Activated naive CD4-positive, alpha-beta T cell treated with anti-CD3 and anti-CD28 coated beads, Interleukin-2, amount 50 U/mL, for 72 hours (primary cell): ENCODE measurements at regions not wholly inside any gene's neighbourhood (a gene's known extent, or its start where the extent isn't known, plus 50 kb on each side); places are given as distances from the start of the nearest gene placed in this dataset.

Experiments used
- ATAC-seq, 2 donors: fragments of 150-1000 bp; cut with Tn5 transposase; 2 replicates each; pipeline ENCODE4 v1.10.0; 2021; ENCODE audit warnings: mild to moderate bottlenecking in 2 of 2, moderate library complexity in 2 of 2
- DNase-seq, 2 donors: peaks; one replicate each; pipeline ENCODE4 v3.0.0; 2021 to 2022; ENCODE audit warnings: low spot score in 2 of 2
- H3K27ac Mint-ChIP-seq, 2 donors: one replicate each; pipeline ENCODE4 v1.8.0; 2022; ENCODE audit warnings: mild to moderate bottlenecking in 2 of 2, mixed read lengths in 2 of 2
- H3K36me3 Mint-ChIP-seq, 2 donors: one replicate each; pipeline ENCODE4 v1.8.0; 2022; ENCODE audit warnings: mixed read lengths in 2 of 2
- H3K9me3 Mint-ChIP-seq, 2 donors: one replicate each; pipeline ENCODE4 v1.8.0; 2022; ENCODE audit warnings: mixed read lengths in 2 of 2

DNA sequence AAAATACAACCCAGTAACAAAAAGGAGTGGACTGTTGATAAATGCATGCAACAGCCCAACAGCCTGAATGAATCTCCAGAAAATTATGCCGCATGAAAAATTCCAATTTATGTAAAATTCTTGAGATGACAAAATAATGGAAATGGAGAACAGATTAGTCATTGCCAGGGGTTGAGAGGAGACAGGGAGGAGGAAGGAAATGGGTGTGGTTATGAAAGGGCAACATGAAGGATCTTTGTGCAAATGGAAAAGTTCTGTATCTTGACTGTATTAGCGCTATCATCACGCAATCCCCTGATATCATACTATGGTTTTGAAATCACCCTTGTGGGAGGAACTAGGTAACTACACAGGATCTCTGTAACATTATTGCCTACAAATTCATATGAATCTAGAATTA, 1058.3 kb upstream of the RBFOX1 start:
- no peak for ATAC-seq
- Mint-ChIP-seq H3K9me3 (peaks cover 14 to 16% of the 10 kb centered on the region in 2 donors), H3K27ac (no peak overlapping the region), H3K36me3 (no peaks in the 10 kb centered on the region)
- DNase-seq = no peak

DNA sequence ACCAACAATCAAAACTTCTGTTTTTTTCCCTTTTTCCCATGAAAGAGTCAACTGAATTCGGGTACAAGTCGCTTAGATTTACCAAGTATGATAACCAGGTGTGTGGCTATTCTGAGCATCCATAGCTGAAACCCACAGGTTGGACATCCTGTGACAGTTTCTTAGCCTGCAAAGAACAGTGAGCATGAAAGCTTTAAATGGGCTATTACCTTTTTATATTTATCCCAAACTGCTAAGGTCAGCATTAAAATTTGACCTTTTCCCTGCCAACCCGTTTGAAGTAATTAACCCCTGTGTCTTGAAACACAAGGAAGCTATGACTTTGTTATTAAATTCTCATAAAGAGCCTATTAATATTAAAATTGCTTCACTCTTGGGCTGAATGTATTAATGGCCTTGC, 1065.0 kb upstream of the RBFOX1 start:
- Mint-ChIP-seq H3K36me3 (peaks cover 0 to 11% of the 10 kb centered on the region in 2 donors), H3K27ac (no peak overlapping the region), H3K9me3 (peaks cover 22 to 38% of the 10 kb centered on the region in 2 donors)
- no peak for ATAC-seq
- no peak for DNase-seq

DNA sequence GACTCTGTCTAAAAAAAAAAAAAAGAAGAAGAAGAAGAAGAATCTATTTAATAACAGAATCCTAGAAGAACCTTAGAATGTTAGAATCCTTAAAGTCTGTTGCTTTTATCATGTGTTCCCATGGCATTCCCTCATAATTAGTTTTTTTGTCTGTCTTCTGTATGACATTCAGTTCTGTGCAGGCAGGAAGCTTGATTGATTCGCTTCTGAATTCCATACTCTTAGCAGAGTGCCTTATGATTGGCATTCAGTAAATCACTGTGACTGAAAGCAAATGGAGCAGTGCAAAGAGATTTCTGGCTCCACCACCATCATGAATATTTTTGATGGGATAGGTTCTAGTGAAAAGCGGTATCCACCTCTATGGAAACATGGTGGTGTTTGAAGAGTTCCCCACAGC, 1065.9 kb upstream of the RBFOX1 start:
- DNase-seq (no peak), ATAC-seq (no peak)
- Mint-ChIP-seq H3K27ac (no peak overlapping the region), H3K9me3 (peaks cover 26 to 40% of the 10 kb centered on the region in 2 donors), H3K36me3 (peaks cover 0 to 11% of the 10 kb centered on the region in 2 donors)

DNA sequence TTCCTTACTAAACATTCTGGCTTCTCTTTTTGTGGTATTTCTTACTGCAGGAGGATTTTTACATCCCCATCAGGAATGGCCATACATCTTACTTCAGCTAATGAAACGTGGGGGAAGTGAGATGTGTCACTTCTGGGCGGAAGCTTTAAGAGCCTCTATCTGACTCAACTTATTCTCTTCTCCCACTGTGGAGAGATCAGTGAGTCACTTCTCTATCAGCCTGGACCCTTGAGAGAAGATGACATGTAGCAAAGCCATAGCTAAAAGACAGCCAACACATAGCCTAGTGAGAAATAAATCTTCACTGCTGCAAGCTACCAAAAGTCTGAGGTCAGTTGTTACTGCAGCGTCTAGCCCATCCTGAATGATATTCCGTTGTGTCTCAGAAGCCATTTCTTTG, 1066.7 kb upstream of the RBFOX1 start:
- Mint-ChIP-seq H3K36me3 (peaks cover 0 to 11% of the 10 kb centered on the region in 2 donors), H3K9me3 (peaks cover 26 to 37% of the 10 kb centered on the region in 2 donors), H3K27ac (no peak overlapping the region)
- ATAC-seq (no peak), DNase-seq (no peak)

DNA sequence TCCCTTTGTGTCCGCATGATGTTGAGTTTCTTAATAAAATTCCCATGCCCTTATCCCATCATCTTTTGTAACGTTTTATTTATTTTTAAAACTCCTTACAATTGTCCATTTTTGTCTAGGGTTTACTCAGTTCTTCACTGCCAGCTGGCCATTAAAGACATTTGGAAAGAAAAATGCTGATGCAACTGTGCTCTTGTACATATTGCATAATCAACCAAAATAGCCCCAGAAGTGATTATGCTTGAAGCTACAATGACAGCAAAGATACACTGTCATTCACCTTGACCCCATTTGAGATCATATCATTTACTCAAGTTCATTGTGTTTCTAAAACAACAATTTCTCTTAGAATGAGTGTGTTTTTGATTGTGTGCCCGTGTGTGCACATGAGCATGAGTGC, 1074.6 kb upstream of the RBFOX1 start:
- Mint-ChIP-seq H3K27ac (no peak overlapping the region), H3K36me3 (peaks cover 0 to 12% of the 10 kb centered on the region in 2 donors), H3K9me3 (peaks cover 30 to 42% of the 10 kb centered on the region in 2 donors)
- no peak for DNase-seq
- no peak for ATAC-seq

DNA sequence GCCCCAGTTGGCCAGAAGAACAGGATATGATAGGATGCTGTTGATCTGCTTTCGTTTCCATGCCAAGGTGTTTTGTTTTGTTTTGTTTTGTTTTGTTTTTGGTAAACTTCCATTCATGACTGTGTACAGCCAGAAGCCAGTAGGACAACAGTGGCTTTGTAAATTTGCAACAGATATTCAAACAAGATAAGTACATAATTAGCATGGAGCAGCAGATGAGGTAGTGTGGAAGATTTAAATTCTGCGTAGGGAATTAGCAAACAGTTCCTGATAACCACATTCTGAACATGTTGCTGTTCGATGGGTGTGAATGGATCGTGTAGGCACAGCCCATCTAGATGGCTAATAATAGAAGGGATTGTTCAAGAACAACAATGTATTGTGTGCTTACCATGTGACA, 1080.1 kb upstream of the RBFOX1 start:
- H3K27ac Mint-ChIP-seq = no peak overlapping the region
- H3K36me3 Mint-ChIP-seq = peaks cover 0 to 4% of the 10 kb centered on the region in 2 donors
- no peak for DNase-seq
- peaks cover 32 to 39% of the 10 kb centered on the region in 2 donors for H3K9me3 Mint-ChIP-seq
- no peak for ATAC-seq

DNA sequence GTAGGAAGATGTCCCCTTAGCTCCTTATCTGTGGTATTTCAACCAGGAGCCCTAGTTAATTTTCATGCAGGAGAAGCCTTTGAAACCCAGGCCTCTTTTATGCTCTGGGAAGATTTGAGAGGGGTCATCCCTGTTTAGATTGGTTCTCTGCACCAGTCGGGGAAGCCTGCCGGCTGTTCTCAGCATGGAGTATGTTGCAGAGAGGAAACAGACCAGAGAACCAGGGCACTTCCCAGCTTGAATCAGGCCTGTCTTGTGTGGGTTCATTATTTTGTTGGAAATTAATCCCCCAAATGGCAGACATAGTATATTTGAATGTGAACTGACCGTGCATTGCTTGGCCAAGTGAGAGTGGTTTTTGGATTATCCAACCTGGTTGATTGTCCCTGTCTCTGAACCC, 1082.1 kb upstream of the RBFOX1 start:
- ATAC-seq (no peak), DNase-seq (no peak)
- Mint-ChIP-seq H3K36me3 (no peaks in the 10 kb centered on the region), H3K9me3 (peaks cover 24 to 35% of the 10 kb centered on the region in 2 donors), H3K27ac (no peak overlapping the region)

DNA sequence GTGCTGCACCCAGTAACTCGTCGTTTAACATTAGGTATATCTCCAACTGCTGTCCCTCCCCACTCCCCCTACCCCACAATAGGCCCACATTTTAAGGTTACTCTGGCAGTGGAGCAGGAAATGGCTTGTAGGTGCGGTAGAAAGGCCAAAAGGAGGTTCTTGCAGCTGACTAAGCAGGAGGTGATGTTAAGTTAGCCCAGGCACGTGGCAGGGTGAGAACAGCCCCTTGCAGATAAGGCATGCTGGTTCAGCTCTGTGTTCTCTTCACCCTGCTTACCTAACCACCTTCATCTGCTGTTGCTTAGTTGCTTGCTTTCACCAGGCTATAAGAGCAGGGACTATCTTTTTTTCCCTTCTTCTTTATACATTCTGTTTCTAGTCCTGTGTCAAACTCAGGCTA, 1082.8 kb upstream of the RBFOX1 start:
- Mint-ChIP-seq H3K9me3 (peaks cover 24 to 28% of the 10 kb centered on the region in 2 donors), H3K27ac (no peak overlapping the region), H3K36me3 (no peaks in the 10 kb centered on the region)
- ATAC-seq (no peak), DNase-seq (no peak)

DNA sequence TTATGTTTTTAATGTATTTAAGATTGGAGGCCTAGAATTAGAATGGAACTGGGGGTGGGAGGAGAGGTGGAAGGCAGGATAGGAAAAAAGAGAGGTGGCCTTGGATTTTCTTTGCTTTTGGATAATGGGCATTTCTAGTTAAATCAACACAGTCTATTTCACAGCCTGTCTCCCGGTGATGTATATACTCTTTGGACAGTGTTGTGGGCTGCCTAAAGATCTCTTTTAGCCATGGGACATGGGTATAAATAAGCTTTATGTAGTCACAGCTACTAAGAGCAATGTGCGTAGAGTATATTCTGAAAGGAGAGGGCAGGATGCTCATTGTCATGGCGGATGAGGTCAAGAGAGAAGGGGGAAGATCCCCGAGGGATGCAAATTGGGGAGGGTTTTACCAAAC, 1084.4 kb upstream of the RBFOX1 start:
- H3K9me3 Mint-ChIP-seq = peaks cover 21 to 25% of the 10 kb centered on the region in 2 donors
- no peaks in the 10 kb centered on the region for H3K36me3 Mint-ChIP-seq
- no peak for DNase-seq
- H3K27ac Mint-ChIP-seq = no peak overlapping the region
- no peak for ATAC-seq

DNA sequence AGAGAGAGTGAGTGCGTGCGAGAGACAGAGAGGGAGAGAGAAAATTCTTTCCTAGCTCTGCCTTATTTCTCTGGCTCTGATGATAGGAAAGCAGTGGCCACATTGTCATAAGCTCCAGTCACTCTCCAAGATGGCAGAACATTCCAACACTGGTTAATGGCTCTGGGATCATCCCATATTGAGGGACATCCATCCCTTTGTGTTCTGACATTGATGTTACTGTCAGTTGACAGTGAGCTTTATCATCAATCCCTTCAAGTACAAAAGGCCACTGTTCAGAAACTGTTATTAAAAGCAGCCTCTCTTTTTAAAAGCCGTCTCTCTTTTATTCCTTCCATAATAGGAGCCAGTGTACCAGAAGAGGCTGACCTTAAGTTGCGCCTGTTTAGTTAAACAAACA, 1084.9 kb upstream of the RBFOX1 start:
- Mint-ChIP-seq H3K36me3 (no peaks in the 10 kb centered on the region), H3K9me3 (peaks cover 17 to 24% of the 10 kb centered on the region in 2 donors), H3K27ac (no peak overlapping the region)
- ATAC-seq (no peak), DNase-seq (no peak)

DNA sequence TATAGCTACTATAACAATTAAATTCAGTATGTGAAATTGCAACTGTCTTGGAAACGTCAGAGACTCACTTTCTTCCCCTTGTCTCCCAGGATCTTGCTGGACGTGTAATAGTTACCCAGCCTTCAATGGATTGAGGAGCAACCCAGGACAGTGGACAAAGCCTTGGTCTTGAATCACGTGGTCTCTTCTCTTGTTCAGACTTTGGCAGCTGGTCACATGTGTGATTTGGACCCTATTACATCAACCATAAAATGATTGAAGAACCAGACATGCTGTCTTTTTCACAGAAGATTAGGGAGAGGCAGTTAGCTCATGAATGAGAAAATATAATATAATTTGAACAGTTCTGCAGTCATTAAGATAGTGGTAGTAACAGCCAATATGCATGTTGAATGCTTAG, 1085.5 kb upstream of the RBFOX1 start:
- no peak for DNase-seq
- peaks cover 17 to 24% of the 10 kb centered on the region in 2 donors for H3K9me3 Mint-ChIP-seq
- ATAC-seq = no peak
- no peaks in the 10 kb centered on the region for H3K36me3 Mint-ChIP-seq
- no peak overlapping the region for H3K27ac Mint-ChIP-seq

DNA sequence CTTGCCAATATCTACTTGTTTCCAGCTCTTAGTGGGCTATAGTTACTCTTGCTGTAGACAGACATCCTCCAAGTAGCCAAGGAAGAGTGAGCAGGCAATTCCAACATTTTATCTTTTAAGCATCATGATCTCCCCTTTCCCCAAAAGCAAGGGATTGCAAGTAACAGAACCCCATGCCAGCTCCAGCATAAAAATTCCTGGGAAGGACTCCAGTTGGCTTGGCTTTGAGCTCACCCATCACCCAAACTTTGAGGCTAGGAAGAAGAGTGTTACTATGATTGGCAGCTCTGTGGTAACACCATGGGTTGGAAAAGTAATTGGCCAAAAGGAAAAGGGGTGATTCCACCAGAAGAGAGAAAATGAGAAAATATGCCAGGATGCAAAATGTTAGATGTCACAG, 1086.4 kb upstream of the RBFOX1 start:
- DNase-seq (no peak), ATAC-seq (no peak)
- peaks cover 17 to 24% of the 10 kb centered on the region in 2 donors for H3K9me3 Mint-ChIP-seq
- H3K27ac Mint-ChIP-seq = no peak overlapping the region
- no peaks in the 10 kb centered on the region for H3K36me3 Mint-ChIP-seq

DNA sequence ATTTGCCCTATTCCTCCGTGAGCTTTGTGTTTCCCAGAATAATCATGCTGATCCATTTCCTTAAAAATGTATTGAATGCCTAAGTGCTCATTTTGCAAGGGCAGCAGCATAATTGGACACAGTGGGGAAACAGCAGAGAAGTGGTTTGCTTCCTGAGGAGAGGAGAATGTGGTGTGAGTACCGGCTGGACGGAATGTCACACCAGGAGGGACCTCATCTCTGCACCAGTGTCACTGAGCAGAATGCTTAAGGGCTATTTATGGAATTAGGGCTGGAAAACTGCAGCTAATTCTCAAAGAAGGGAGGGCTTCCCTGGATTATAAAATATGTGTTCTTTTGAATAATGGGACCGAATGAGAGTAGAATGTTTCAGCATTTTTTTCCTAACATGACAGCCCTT, 1100.6 kb upstream of the RBFOX1 start:
- Mint-ChIP-seq H3K36me3 (peaks cover 4 to 9% of the 10 kb centered on the region in 2 donors), H3K27ac (no peak overlapping the region), H3K9me3 (peaks cover 24 to 31% of the 10 kb centered on the region in 2 donors)
- DNase-seq = no peak
- no peak for ATAC-seq

DNA sequence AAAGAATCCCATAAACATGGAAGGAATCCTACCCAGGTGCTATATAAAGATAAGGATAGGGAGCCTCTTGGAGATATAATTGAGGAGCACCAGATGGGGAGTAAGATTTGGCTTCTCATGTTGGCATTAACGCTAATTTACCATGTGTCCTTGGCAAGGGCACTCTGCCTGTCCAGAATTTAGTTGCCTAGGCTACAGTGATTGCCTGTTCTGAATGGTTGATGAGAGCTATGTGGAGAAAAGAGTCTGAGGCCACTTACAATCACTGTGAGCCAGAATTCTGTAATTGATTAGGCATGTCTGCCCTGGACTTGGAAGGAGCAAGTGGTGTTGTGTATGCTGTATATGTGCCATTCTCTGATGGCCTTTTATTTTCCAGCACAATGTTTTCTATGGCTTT, 1101.2 kb upstream of the RBFOX1 start:
- no peak overlapping the region for H3K27ac Mint-ChIP-seq
- peaks cover 4 to 9% of the 10 kb centered on the region in 2 donors for H3K36me3 Mint-ChIP-seq
- H3K9me3 Mint-ChIP-seq = peaks cover 24 to 29% of the 10 kb centered on the region in 2 donors
- DNase-seq (no peak), ATAC-seq (no peak)

DNA sequence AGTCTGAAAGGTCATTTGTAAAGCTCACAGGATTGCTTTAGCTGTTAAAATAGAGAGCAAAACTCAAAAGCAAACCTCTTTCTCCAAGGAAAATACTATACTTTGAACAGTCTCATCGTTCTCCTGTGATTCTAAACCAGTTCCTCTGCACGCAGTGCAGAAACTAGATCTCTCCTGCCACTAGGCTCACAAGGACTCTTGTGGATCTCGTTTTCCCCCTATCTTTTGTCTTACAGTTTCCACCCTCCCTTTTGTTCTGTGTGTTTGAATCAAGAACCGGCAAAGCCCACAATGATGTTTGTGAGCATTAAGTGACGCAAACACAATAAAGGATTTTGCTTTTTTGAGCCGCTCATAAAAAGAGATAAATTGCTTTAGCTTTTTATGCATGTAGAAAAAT, 1103.5 kb upstream of the RBFOX1 start:
- ATAC-seq (no peak), DNase-seq (no peak)
- no peak overlapping the region for H3K27ac Mint-ChIP-seq

DNA sequence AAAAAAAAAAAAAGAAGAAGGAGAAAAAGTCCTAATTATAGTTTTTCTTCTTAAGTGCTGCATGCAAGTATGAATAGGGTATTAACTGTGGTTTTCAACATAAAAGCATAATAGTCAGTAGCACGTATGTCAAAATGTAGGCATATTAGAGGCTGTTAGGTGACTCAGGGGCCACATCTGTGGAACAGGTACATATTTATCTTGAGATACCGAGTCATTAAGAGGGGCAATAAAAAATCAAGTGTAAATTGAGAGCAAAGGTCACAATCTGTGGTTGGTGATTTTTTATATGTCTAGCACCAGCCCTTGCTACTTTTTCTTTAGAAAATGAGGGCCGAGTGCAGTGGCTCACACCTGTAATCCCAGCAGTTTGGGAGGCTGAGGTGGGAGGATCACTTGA, 1113.8 kb upstream of the RBFOX1 start:
- ATAC-seq (no peak), DNase-seq (no peak)
- Mint-ChIP-seq H3K36me3 (peaks cover 0 to 5% of the 10 kb centered on the region in 2 donors), H3K9me3 (peaks cover 26 to 32% of the 10 kb centered on the region in 2 donors), H3K27ac (no peak overlapping the region)

More for the DNA sequence above, 1103.5 kb upstream of the RBFOX1 start:
- H3K36me3 Mint-ChIP-seq = peaks cover 4 to 9% of the 10 kb centered on the region in 2 donors
- peaks cover 20 to 28% of the 10 kb centered on the region in 2 donors for H3K9me3 Mint-ChIP-seq

DNA sequence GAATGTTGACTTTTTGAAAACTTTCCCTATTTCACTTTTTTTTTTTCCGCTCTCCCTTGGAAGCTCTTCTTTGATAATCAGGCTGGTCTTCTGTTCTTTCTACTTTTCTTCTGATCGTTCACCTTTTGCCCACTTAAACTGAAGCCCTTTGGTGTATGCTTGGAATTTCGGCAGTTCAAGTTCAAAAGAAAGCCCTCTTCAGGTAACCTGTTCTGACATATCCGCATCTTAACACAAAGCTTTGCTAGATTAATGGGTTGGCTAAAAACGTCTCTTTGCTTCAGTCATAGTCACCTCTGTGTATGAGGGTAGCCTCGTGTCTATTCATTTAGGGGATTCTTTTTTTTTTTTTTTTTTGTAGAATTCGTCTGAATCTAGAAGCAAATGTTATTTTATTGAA, 1115.8 kb upstream of the RBFOX1 start:
- H3K27ac Mint-ChIP-seq = no peak overlapping the region
- DNase-seq (no peak), ATAC-seq (no peak)
- peaks cover 0 to 5% of the 10 kb centered on the region in 2 donors for H3K36me3 Mint-ChIP-seq
- H3K9me3 Mint-ChIP-seq = peaks cover 27 to 33% of the 10 kb centered on the region in 2 donors

DNA sequence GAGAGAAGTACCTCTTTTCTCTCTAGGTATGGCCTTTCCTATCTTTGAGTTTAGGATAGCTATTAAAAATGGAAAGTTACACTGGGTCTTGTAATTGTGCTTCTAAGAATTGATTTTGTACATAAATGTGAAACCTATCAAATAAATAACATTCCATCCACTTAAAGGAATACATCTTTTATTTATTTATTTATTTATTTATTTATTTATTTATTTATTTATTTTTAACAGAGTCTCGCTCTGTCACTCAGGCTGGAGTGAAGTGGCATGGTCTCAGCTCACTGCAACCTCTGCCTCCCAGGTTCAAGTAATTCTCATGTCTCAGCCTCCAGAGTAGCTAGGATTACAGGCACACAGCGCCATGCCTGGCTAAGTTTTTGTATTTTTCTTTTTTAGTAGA, 1114.0 kb upstream of the EEF2KMT start:
- no peak overlapping the region for H3K27ac Mint-ChIP-seq
- DNase-seq (no peak), ATAC-seq (no peak)
- H3K36me3 Mint-ChIP-seq = no peaks in the 10 kb centered on the region
- peaks cover 13 to 24% of the 10 kb centered on the region in 2 donors for H3K9me3 Mint-ChIP-seq
